AG10803 (cell line): ENCODE measurements at regions not wholly inside any gene's neighbourhood (a gene's known extent, or its start where the extent isn't known, plus 50 kb on each side); places are given as distances from the start of the nearest gene placed in this dataset.

Experiments
- DNase-seq: peaks from one replicate; pipeline ENCODE4 v3.0.0; 2010; ENCODE audit warnings: low read depth
- H3K4me3 ChIP-seq: 2 replicates; pipeline ENCODE4 v1.5.1; 2011; ENCODE audit warnings: mild to moderate bottlenecking, low read length, control low read depth
- CTCF ChIP-seq: conservative IDR thresholded peaks from 2 replicates; pipeline ENCODE4 v1.5.1; 2011; ENCODE audit warnings: mild to moderate bottlenecking, low read length, control low read depth, inconsistent platforms

GRCh38 chr2:104487366-104487765 is 366.5 kb upstream of the POU3F3 start:
- no peak for TF ChIP-seq CTCF
- no peak for DNase-seq
- no peak overlapping the region for H3K4me3 ChIP-seq

GRCh38 chr2:104493698-104494097 is 360.2 kb upstream of the POU3F3 start:
- TF ChIP-seq CTCF = no peak
- DNase-seq = no peak
- no peak overlapping the region for H3K4me3 ChIP-seq

- TF ChIP-seq CTCF = no peak
- no peak for DNase-seq
- no peak overlapping the region for H3K4me3 ChIP-seq
Measured at GRCh38 chr2:104501342-104501741, 352.6 kb upstream of the POU3F3 start.

GRCh38 chr2:104501929-104502328 is 352.0 kb upstream of the POU3F3 start:
- no peak for TF ChIP-seq CTCF
- DNase-seq = no peak
- no peak overlapping the region for H3K4me3 ChIP-seq

- TF ChIP-seq CTCF = no peak
- H3K4me3 ChIP-seq = no peak overlapping the region
- DNase-seq = no peak
Measured at GRCh38 chr2:104502901-104503300, 351.0 kb upstream of the POU3F3 start.

GRCh38 chr2:104504331-104505073 is 349.4 kb upstream of the POU3F3 start:
- no peak for DNase-seq

More at GRCh38 chr2:104504331-104505073, 349.4 kb upstream of the POU3F3 start:
- no peak overlapping the region for H3K4me3 ChIP-seq
- no peak for TF ChIP-seq CTCF
